HK-2 (cell line): ENCODE measurements at regions not wholly inside any gene's neighbourhood (a gene's known extent, or its start where the extent isn't known, plus 50 kb on each side); places are given as distances from the start of the nearest gene placed in this dataset.

Experiments
- DNase-seq: peaks from one replicate; pipeline ENCODE4 v3.0.0-alpha.2; 2018; ENCODE audit not compliant: unreplicated experiment

DNA sequence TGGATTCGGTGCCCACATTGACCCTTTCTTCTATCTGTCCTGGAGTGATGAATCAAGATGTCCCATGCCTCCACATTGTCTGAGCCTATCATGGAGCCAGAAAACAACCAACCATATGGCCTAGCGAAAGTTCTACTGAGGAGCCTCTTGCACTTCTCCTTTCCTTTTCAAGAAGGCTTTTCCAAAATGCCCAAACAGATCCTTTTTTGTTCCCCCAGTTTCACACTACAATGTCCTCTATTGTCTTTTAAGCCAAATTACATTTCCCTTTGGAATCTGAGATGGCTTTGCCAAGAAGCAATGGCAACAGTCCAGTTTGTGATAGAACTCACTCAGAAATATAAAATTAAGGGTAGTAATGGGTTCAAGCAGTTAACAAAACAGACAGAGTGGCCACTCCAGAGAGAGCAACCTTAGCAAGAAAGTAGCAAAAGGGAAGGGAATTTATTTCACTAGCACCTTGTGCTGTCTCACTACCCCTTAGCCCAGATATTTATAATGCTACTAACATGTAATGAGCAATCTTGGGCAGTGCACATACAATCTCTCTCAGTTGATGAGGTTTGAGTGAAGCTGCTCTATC lies 194.6 kb upstream of the PDE1C start:
- no peak for DNase-seq

DNA sequence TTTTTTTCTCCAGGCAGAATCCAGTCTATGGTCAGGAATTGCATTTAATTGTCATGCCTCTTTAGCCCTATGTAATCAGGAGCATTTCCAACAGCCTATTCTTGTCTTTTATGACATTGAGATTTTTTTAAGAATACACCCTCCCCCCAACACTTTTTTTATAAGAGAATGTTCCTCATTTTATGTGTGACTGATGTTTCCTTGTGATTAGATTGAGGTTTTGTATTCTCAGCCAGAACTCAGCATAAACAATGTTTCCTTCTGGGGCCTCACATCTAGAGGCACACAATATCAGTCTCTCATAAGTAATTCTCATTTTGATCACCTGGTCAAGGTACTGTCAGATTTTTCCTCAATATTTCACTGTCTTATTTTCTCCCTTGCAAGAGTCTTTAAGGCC lies 193.4 kb upstream of the PDE1C start:
- no peak for DNase-seq

DNA sequence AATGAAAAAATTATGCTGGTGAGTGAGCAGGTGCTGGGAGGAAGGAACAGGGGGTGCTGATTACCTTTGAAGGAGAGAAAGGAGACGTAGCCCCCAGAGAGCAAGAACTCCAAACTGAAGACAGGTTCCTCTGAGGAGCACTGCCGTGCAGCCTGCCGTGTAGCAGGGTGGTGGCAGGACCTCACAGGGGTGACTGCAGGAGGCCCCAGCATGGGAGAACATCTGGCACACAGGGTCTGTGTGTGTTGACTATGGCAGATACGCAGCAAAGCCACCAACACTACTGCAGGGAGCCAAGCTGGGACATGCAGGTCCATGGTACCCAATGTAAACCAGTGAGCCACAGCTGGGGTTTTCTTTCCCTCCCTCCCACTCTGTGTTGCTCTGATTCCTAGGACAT lies 192.1 kb upstream of the PDE1C start:
- no peak for DNase-seq

DNA sequence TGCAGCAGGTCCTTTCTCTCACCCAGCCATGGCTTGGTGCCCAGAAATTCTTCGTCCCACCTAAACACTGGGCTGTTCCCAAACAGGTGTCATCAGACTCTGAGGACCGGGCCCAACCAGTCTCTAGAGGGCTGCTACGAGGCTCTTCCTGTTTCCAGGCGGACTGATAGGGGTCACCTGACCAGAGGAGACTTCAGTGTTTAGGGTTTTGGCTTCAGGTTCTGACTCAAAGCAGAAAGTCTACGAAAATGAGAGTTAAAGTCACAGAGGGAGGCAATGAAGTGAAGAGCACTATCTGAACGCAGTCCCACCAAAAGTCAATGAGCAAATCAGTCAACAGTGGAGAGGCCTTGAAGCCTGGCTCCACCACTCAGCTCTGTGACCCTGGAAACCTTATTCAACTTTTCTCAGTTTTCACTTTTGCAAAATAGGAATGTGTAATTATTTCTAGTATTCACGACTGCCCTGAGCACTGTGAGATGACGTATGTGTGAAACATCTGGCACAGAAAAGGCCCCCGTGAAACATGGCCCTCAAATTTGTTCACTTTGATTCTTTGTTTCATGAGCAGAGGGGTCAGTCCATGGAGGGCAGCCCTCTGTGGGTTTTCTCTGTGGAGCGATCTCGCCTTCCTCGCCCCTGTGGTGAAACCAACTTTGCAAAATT lies 189.9 kb upstream of the PDE1C start:
- DNase-seq, result no peak

DNA sequence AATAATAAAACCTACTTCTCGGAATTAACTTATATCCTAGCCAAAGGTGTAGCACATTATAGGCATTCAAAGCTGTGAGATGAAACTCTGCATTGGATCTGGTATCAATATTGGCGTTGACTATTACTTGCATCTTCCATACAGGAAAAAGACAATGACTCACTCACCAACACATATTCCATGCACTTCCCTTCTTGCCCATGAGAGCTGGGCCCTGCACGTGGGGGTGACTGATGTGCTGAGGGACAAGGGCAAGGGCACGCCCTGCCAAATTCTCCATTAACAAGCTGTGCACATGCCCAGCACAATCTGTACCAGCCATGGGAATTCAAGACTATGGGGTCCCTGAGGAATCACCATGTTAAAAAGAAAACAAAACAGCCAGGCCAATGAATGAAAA lies 188.1 kb upstream of the PDE1C start:
- no peak for DNase-seq

DNA sequence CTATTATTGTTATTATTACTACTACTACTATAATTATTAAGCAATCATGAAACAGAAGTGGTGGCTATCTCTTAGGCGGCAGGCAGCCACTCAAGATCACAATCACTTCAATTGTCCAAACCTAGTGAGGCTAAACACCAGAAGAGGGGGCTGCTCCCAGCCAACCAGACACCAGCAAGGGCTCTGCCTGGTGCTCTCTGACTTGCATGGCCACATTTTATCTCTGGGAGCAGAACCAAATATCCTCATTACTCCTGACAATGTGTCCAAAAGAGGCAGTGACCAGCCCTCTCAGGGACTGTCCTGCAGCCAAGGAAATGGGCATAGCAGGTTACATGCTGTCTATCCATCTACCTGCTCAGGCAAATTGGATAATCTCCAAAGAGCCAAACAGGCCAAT lies 187.4 kb upstream of the PDE1C start:
- DNase-seq, result no peak

DNA sequence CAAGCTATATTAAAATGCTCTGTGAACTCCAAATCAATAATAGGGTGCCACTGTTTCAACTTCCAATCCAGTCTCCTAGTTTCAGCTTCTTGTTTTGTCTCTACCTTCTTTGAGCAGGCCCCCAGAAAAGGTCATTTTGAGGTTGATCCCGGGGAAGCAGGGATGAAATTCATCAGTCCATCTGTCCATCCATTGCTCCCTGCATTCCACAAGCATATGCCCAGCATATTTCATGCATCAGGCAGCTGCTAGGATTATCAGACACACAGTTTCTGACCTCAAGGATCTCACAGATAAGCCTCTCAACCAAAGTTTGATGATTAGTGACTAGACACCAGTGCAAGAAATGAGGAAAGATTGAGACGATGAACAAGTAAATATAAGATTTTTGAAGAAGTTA lies 186.6 kb upstream of the PDE1C start:
- no peak for DNase-seq

DNA sequence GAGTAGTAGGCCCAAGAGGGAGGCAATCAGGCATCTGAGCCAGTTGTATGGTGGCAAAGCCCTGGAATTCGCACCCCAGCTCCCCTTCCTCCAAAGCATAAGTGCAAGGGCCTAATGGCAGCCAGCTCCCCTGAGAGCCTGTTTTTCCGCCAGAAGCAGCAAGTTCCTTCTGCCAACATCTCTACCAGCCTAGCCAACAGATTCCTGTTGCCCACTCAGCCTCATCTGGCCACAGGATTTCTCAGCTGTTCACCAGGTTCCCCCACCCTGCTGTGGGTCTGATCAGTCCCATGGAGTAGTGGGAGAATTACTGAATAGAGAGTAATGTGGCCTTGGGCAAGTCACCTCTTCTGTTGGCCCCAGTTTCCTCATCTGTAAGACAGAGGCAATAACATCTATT lies 186.2 kb upstream of the PDE1C start:
- DNase-seq, result no peak

DNA sequence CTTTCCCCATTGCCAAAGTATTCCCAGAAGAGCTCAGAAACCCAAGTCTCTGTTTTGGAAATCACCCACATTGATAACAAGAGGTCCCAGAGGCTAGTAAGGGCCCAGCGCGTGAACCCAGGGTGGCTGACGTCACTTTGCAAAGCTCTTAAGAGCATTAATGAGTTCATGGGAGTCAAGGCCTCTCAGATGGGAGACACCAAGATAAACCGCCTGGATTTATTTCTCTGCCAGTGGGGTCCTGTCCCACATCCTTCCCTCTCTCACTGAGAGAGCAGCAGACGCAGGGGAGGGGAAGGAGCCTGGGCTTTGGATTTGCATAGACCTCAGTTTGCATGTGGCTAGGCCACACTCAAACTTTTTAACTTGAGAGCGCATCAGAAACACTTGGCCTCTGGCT lies 184.8 kb upstream of the PDE1C start:
- no peak for DNase-seq

DNA sequence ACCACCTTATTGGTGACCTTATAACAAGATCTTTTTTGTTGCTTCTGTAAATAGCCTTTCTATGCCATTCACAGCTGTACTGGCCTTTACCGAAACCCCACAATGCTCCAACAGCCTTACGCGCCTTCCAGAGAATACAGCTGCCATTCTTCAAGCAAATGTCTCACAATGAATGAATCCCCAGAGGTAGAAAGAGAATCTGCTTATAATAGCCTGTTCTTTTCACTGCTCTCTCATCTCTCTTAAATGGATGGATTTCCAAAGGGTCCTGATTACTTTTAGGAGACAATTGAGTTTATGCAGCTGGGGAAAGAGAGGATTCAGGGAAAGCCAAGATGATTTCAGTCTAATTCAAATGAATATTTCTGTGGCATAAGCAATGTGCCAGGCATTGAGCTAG lies 183.1 kb upstream of the PDE1C start:
- no peak for DNase-seq

DNA sequence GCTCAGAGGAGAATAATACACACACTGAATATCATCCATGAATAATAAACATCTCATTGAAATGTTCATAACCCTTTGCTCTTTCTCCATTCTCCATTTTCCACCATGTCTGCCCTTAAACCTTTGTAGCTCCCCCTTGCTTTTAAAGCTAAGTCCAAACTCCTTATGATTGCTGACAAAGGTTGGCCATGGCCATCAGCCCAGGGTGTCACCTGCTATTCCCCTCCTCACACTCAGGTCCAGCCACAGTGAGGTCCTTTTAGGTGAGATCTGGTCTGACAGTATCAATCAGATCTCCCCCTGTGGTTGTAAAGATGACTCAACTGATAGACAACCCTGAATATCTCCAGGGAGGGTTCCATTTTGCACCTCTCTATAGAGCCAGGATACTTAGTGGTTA lies 181.5 kb upstream of the PDE1C start:
- no peak for DNase-seq

DNA sequence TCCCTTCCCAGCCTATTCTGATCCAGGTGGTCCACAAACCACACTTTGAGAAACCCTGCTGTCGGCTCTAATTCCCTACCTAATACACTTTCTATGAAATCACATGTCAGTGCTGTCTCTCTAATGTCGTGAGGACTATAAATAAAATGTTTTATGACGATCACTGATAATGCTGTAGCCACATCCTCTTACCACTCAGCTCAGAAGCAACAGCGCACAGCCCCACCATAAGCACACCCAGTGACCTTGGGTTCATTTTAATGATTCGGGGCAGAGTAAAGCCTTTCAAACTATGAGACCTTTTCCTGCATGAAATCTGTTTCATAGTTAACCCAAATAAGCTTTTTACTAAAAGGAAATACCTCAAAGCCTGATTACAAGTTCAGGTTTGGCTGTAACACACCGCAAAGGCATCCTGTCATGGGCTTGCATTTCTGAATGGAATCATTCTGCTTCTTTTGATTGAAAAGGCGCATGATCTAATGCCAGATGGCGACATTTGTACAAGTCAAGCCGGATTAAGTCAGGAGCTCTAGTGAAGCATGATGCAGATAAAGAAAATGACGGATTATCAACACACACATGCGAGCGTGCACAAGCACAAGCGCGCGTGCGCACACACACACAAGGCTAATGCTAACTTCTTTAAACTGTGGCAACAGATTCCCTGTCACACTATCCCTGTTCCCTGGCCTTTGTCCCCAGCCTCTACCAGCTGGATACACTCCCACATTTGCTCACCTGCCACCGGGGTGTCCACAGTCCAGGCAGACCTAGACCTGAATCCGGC lies 180.5 kb upstream of the PDE1C start:
- DNase-seq, result no peak

DNA sequence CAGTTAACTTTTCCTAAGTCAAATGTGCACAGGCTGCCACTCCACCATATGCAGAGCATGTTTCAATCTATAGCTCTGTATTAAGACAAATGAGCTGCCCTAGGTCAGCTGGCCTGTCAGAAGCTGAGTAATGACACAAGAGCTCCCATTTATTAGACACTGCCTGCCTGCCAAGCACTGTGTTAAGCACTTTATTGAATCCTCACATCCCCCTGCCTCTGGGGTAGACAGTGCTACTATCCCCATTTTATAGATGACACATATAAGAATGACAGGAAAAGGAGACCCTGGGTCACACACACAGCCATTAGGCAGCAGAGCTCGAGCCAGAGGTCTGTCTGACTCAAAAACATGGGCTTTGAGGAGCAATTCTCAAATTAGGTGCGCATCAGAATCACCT lies 179.8 kb upstream of the PDE1C start:
- DNase-seq, result no peak

DNA sequence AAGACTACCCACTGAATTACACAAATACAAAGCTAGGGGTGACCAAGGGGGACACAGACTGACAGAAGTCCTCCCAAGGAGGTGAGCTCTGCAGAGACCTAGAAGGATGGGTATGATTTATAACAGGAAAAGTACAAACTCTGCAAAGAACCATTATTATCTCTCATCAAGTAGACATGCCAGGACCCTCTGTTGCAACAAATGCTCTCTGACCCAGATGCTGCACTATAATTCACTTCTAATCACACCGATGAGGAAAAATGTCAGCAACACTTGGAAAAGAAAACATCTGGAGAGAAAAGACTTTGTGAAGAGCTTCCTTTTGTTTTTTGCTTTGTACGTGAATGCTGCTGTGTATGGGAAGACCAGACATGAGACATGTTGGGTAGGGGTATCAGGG lies 178.3 kb upstream of the PDE1C start:
- DNase-seq, result no peak

DNA sequence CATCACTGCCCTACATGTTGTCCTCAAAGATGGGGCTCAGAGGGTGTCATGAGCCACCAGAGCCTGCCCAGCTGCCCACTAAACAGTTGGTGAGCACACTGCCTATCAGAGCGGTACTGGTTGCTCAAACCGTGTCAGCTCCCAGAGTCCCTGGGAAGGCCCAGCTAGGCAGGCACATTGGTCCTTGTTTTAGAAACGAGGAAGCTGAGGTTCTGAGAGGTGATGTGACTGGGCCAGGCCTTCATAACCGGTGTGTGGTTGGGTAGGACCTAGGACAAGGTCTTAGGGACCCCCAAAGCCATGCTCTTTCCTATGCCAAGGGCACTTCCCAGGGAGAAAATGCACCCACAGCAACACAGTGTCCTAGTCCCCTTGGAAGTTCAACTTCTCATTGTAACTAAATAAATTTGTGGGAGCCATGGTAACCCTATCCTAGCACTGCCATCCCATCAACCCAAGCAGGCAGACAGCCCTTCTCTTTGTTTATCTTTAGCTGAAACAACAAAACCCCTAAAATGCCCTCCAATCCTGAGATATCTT lies 174.7 kb upstream of the PDE1C start:
- no peak for DNase-seq

DNA sequence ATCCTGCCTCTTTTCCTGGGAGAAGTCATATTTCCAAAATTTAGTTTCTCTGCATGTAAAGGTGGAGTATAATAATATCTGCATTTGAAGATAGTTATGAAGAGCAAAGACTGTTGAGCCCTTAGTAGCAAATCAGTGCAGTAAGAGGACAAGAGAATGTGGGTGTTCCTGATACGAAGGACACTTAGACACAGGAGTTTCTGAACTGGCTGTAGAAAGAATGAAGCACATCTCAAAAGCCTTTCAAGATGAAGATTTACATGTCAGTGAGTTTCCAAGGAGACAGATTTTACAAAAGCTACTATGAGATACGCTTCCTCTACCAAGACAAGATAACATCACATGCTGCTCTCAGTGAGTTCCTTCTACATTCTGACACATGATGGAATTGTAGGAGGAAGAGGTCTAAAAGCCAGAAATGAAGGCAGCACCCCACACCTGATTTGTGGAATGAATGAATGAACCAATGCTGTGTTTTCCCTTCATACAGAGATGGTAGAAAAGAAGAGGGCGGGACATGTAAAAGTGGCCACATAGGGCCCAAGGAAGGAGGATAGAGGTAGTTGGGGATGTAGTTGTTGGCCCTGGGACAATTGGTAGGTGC lies 173.6 kb upstream of the PDE1C start:
- no peak for DNase-seq

DNA sequence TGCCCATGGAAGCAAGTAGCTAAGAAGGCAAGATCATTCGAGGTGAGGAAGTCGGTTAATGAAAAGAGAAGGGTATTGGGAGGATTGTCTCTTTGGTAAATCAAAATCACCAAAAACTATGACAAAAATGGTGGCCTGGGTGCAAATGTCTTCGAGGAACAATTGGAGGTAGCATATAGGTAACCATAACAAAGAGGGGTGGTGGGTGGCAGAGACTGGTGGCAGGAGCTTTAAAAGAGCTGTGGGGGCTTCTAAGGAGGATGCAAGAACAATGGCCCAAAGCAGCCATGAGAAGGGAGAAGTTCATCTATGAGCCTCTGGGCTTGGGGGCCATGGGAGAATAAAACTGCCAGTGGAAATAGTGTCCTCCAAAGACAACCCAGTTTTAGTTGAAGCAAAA lies 172.2 kb upstream of the PDE1C start:
- DNase-seq, result no peak

DNA sequence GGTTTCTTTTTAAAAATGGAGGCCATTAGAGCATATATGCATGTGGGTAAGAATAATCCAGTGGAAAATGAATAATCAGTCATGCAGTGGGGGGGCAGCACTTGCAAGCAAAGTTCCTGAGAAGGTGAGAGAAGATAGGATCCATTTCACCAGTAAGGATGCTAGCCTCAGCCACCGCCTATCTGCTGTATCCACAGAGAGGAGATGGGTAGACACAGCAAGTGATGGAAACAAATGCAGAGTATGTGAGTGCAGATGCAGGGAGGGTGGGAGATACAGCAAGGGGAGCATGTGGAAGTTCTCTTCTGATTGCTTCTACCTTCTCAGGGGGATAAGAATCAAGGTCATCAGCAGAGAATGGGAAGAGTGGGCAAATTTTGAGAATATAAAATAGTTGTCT lies 171.4 kb upstream of the PDE1C start:
- no peak for DNase-seq

DNA sequence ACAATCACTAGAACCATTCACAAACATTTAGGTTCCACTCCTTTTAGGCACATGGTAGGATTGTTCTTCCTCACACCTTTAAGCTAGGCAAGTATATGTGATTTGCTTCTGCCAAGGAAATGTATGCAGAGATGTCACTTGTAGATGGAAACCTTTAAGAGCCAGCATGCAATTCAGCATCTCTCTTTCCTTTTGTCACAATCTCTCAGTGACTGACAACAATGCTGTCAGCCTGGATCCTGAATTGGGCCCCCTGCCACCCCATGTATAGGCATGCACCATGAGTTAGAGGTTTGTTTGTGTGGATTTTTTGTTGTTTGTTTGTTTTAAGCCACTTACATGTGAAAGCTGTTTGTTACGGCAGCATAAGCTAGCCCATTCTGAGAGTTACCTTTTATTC lies 169.6 kb upstream of the PDE1C start:
- no peak for DNase-seq

DNA sequence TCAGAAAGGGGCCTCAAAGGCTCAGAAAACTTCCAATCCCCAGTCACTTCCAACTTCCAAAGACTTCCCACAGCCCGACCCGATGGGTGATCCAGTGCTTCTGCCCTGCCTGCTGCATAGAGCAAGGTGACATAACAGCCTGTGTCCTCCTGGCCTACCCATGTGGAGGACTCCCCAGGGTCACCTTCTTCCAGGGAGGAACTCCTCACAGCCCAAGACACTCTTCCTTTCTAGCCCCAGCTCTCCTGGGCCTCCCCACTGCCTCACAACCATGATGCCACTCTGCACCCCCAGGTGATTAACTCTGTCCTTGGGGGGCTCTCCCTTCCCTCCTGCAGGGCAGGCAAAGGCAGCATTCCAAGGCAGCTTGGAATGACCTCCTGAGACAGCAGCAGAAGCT lies 158.4 kb upstream of the PDE1C start:
- DNase-seq, result no peak

DNA sequence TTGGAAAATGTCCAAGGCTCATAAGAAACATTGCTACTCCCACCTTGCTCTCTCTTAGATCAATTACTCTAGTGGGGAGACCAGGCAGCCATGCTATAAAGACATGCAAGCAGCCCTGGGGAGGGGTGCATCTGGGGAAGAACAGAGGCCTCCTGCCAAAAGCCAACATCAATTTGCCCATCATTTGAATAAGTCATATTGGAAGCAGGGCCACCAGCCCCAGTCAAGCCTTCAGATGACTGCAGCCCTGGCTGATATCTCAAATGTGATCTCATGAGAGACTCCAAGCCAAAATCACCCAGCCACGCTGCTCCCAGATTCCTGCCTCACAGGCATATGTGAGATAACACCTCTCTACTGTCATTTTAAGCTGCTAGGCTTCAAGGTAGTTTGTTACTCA lies 157.5 kb upstream of the PDE1C start:
- DNase-seq, result no peak

DNA sequence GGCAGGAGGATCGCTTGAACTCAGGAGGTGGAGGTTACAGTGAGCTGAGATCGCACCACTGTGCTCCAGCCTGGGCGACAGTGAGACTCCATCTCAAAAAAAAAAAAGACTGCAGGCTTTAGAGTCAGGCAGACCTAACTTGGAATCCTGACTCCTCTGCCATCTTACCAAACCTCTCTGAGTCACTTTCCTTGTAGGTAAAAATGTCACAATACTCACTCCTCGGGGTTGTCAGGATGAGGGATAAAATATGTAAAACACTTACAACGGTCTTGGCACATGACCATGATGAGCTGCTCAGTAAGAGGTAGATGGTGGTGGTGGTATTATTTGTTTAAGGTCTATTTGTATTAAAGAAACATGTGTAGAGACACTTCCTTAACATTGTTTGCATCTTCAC lies 154.1 kb upstream of the PDE1C start:
- no peak for DNase-seq

DNA sequence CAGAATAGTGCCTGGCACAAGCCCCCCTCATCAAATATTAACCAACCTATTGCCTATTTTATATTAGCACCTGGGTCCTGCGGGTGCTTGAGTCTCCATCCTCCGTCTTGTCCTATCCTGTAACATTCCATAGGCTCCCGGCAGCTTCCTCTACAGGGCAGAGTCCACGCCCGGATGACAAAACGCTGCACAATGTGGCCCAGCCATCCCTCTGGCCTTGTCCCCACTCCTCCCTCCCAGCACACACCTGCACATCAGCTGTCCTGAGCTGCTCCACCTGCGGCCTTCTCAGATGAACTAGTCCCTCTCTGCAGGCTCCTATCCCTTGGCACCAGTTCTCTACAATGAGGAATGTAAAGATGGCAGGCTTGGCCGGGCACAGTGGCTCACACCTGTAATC lies 153.5 kb upstream of the PDE1C start:
- no peak for DNase-seq
